CD8-positive, alpha-beta memory T cell (primary cell): ENCODE measurements at regions not wholly inside any gene's neighbourhood (a gene's known extent, or its start where the extent isn't known, plus 50 kb on each side); places are given as distances from the start of the nearest gene placed in this dataset.
A peak's percentile ranks its signal among the peaks of the same experiment; 100 is the strongest.

Experiments
- CTCF ChIA-PET: fragments of 350-600 bp; sonication (Branson Sonifier 250); formaldehyde crosslinking; loops from one replicate; lab custom pipeline; 2021; ENCODE audit warnings: antibody characterized with exemption; lab: Charles Lee
- POLR2A ChIA-PET: fragments of 350-600 bp; sonication (Branson Sonifier 250); formaldehyde crosslinking; loops from one replicate; lab custom pipeline; 2021; ENCODE audit warnings: antibody characterized with exemption; lab: Charles Lee
- DNase-seq, 5 donors: peaks; one replicate each; pipeline versions ENCODE4 v3.0.0 to v3.0.0-alpha.2; 2020 to 2022; ENCODE audit warnings: mixed read lengths in 1 of 5
- H3K27ac ChIP-seq: one replicate; pipeline ENCODE4 v1.7.0; 2013; ENCODE audit warnings: low read depth, mild to moderate bottlenecking, low read length, moderate library complexity
- H3K27me3 ChIP-seq: 2 replicates; pipeline ENCODE4 v1.7.0; 2013; ENCODE audit warnings: low read length, mild to moderate bottlenecking; ENCODE audit not compliant: insufficient read depth, poor library complexity, severe bottlenecking
- H3K36me3 ChIP-seq: 2 replicates; pipeline ENCODE4 v1.7.0; 2013; ENCODE audit warnings: mild to moderate bottlenecking, low read length, moderate library complexity; ENCODE audit not compliant: insufficient read depth
- H3K4me1 ChIP-seq: 2 replicates; pipeline ENCODE4 v1.7.0; 2013; ENCODE audit warnings: mild to moderate bottlenecking, low read length, moderate library complexity; ENCODE audit not compliant: insufficient read depth
- H3K4me3 ChIP-seq: 2 replicates; pipeline ENCODE4 v1.7.0; 2013; ENCODE audit warnings: mild to moderate bottlenecking, low read length
- H3K9me3 ChIP-seq: 2 replicates; pipeline ENCODE4 v1.7.0; 2013; ENCODE audit warnings: mild to moderate bottlenecking, low read length
- H3K27ac Mint-ChIP-seq, 8 donors: one replicate each; pipeline ENCODE4 v1.8.0; 2020 to 2021; ENCODE audit warnings: mixed read lengths in 8 of 8, mild to moderate bottlenecking in 6 of 8, inconsistent platforms in 3 of 8, moderate library complexity in 3 of 8
- H3K27me3 Mint-ChIP-seq, 2 donors: one replicate each; pipeline ENCODE4 v1.8.0; 2020 to 2021; ENCODE audit warnings: mixed read lengths in 2 of 2, mild to moderate bottlenecking in 1 of 2, moderate library complexity in 1 of 2
- H3K36me3 Mint-ChIP-seq, 3 donors: one replicate each; pipeline ENCODE4 v1.8.0; 2020 to 2021; ENCODE audit warnings: mixed read lengths in 3 of 3, inconsistent platforms in 1 of 3, mild to moderate bottlenecking in 1 of 3
- H3K4me1 Mint-ChIP-seq, 3 donors: one replicate each; pipeline ENCODE4 v1.8.0; 2020 to 2021; ENCODE audit warnings: mixed read lengths in 3 of 3, inconsistent platforms in 1 of 3, mild to moderate bottlenecking in 1 of 3
- H3K4me3 Mint-ChIP-seq, 7 donors: one replicate each; pipeline ENCODE4 v1.8.0; 2020 to 2021; ENCODE audit warnings: mixed read lengths in 7 of 7, mild to moderate bottlenecking in 6 of 7, moderate library complexity in 4 of 7, inconsistent platforms in 2 of 7
- H3K9me3 Mint-ChIP-seq, 5 donors: one replicate each; pipeline ENCODE4 v1.8.0; 2020 to 2022; ENCODE audit warnings: mixed read lengths in 5 of 5, mild to moderate bottlenecking in 3 of 5, moderate library complexity in 2 of 5, inconsistent platforms in 1 of 5

DNA sequence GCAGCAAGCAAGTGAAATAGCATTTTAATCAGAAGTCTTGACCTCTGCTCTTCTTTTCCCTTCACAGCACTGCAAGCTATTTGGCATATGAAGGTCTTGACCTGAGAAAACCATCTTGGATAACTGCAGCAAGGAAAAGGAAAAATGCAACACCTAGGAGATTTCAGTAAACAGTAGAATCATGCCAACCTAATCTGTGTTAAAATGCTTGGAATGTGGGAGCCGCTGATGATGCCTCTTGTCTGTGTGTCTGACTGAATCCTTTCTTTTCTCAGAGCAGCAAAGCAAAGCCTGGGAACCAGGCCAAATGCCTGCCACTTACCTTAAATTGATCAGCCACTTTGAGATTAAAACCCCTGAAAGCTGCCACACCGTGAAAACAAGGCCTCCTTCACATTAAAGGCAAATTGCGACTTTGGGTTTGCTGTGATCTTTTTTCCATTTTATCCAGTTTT is 80.4 kb upstream of the CDK6 start:
- Histone ChIP-seq H3K27ac (no peak overlapping the region), H3K4me1 (no peaks in the 10 kb centered on the region), H3K4me3 (no peak overlapping the region), H3K36me3 (no peaks in the 10 kb centered on the region), H3K27me3 (no peaks in the 10 kb centered on the region), H3K9me3 (no peaks in the 10 kb centered on the region)
- ChIA-PET CTCF (no interaction called here), POLR2A (no interaction called here)
- Mint-ChIP-seq H3K4me1 (no peaks in the 10 kb centered on the region), H3K27me3 (no peaks in the 10 kb centered on the region), H3K27ac (no peak overlapping the region), H3K9me3 (no peaks in the 10 kb centered on the region), H3K36me3 (no peaks in the 10 kb centered on the region), H3K4me3 (no peak overlapping the region)
- DNase-seq, result no peak

- POLR2A ChIA-PET, result no interaction called here
- Mint-ChIP-seq H3K36me3 (no peaks in the 10 kb centered on the region), H3K4me1 (no peaks in the 10 kb centered on the region), H3K9me3 (no peaks in the 10 kb centered on the region), H3K27ac (no peak overlapping the region), H3K4me3 (no peak overlapping the region), H3K27me3 (no peaks in the 10 kb centered on the region)
- Histone ChIP-seq H3K27ac (no peak overlapping the region), H3K4me1 (no peaks in the 10 kb centered on the region), H3K27me3 (no peaks in the 10 kb centered on the region), H3K4me3 (no peak overlapping the region), H3K9me3 (no peaks in the 10 kb centered on the region), H3K36me3 (no peaks in the 10 kb centered on the region)
- no peak for DNase-seq
- CTCF ChIA-PET, result no interaction called here
Observed at GRCh38 chr7:92915348-92915747, 79.0 kb upstream of the CDK6 start.

- CTCF ChIA-PET, result no interaction called here
- Histone ChIP-seq H3K27me3 (no peaks in the 10 kb centered on the region), H3K4me3 (no peak overlapping the region), H3K9me3 (no peaks in the 10 kb centered on the region), H3K27ac (no peak overlapping the region), H3K36me3 (no peaks in the 10 kb centered on the region), H3K4me1 (no peaks in the 10 kb centered on the region)
- H3K36me3 Mint-ChIP-seq, result no peaks in the 10 kb centered on the region
- H3K27ac Mint-ChIP-seq, result no peak overlapping the region
- no peaks in the 10 kb centered on the region for H3K27me3 Mint-ChIP-seq
- H3K4me1 Mint-ChIP-seq, result no peaks in the 10 kb centered on the region
- no peak for DNase-seq
- H3K4me3 Mint-ChIP-seq, result no peak overlapping the region
- POLR2A ChIA-PET, result no interaction called here
- H3K9me3 Mint-ChIP-seq, result no peaks in the 10 kb centered on the region
Observed at GRCh38 chr7:92914645-92915044, 78.3 kb upstream of the CDK6 start.

DNA sequence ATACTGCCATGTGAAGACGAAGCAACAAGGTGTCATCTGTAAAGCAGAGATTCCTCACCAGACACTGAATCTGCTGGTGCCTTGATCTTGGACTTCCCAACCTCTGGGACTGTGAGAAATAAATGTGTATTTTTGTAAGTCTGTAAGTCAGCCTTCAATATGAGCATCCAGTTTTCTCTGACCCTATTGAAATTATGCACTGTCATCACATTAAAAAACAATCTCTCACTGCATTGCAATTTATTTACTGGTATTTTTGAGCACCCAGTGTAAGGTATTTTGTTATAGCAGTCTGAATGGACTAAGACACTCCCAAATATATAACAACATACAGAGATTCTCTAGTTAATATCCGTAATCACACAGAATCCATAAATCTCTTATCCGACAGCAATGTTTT is 77.5 kb upstream of the CDK6 start:
- Histone ChIP-seq H3K9me3 (no peaks in the 10 kb centered on the region), H3K36me3 (no peaks in the 10 kb centered on the region), H3K4me3 (no peak overlapping the region), H3K4me1 (no peaks in the 10 kb centered on the region), H3K27me3 (no peaks in the 10 kb centered on the region), H3K27ac (no peak overlapping the region)
- Mint-ChIP-seq H3K27ac (no peak overlapping the region), H3K4me1 (no peaks in the 10 kb centered on the region), H3K27me3 (no peaks in the 10 kb centered on the region), H3K4me3 (no peak overlapping the region), H3K9me3 (no peaks in the 10 kb centered on the region), H3K36me3 (no peaks in the 10 kb centered on the region)
- POLR2A ChIA-PET, result no interaction called here
- no peak for DNase-seq
- CTCF ChIA-PET, result no interaction called here

- no peak overlapping the region for H3K27ac Mint-ChIP-seq
- no peaks in the 10 kb centered on the region for H3K27me3 Mint-ChIP-seq
- ChIA-PET CTCF (no interaction called here), POLR2A (no interaction called here)
- Histone ChIP-seq H3K9me3 (no peaks in the 10 kb centered on the region), H3K27me3 (no peaks in the 10 kb centered on the region), H3K4me3 (no peak overlapping the region), H3K27ac (no peak overlapping the region), H3K4me1 (no peaks in the 10 kb centered on the region), H3K36me3 (no peaks in the 10 kb centered on the region)
- no peak for DNase-seq
- H3K4me1 Mint-ChIP-seq, result no peaks in the 10 kb centered on the region
- H3K4me3 Mint-ChIP-seq, result no peak overlapping the region
- H3K36me3 Mint-ChIP-seq, result no peaks in the 10 kb centered on the region
- no peaks in the 10 kb centered on the region for H3K9me3 Mint-ChIP-seq
Observed at GRCh38 chr7:92910976-92911375, 74.6 kb upstream of the CDK6 start.

- no peak overlapping the region for H3K4me3 Mint-ChIP-seq
- H3K27me3 Mint-ChIP-seq, result no peaks in the 10 kb centered on the region
- H3K4me1 ChIP-seq, result peaks cover 2% of the 10 kb centered on the region
- peaks cover 3% of the 10 kb centered on the region in 3 donors for H3K4me1 Mint-ChIP-seq
- no peaks in the 10 kb centered on the region for H3K9me3 ChIP-seq
- ChIA-PET CTCF (no interaction called here), POLR2A (no interaction called here)
- no peaks in the 10 kb centered on the region for H3K36me3 ChIP-seq
- no peak for DNase-seq
- H3K36me3 Mint-ChIP-seq, result no peaks in the 10 kb centered on the region
- no peaks in the 10 kb centered on the region for H3K27me3 ChIP-seq
- no peak overlapping the region for H3K27ac ChIP-seq
- no peaks in the 10 kb centered on the region for H3K9me3 Mint-ChIP-seq
- H3K4me3 ChIP-seq, result no peak overlapping the region
- H3K27ac Mint-ChIP-seq, result no peak overlapping the region
Observed at GRCh38 chr7:92909686-92910475, 73.5 kb upstream of the CDK6 start.

DNA sequence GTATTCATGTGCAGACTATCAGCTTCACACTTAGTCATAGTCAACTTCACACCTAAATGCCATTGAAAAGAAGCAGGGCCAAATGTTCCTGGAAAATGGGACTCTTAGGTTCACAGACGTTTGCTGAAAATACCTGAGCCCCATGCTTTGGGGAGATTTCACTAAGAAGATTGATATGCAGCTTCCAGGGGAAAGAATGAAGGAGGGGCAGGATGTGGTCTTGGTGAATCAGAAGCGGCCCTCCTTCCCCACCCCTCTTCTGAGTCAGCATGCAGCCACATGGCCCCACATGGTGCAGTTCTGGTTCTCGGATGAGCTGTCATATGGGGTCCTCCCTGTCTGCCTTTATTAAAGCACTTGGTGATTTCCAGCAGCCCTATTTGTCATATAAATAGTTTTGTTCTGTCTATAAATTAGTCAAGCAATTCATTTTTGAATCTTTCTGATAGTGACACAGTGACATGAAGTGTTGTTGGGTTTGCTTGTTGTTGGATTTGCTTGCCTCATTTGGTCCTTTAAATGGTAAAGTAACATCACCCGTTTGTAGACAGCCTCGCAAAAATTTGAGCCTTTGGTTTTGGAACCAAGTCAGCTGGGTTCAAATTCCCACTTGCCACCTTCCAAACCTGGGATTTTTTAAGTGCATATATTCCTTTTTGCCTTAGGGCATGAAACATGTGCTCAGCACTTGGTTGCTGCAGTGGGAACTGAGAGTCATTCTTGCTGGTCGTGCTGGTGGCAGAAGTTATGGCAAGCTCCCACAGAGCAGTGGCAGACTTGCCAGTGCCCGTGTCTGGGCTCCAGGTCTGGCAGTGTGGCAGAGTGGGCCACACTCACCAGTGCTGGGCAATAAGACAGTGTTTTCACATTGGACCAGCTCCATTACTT is 68.1 kb upstream of the CDK6 start:
- Histone ChIP-seq H3K9me3 (no peaks in the 10 kb centered on the region), H3K36me3 (no peaks in the 10 kb centered on the region), H3K27me3 (no peaks in the 10 kb centered on the region), H3K4me1 (peaks cover 11% of the 10 kb centered on the region), H3K4me3 (no peak overlapping the region), H3K27ac (no peak overlapping the region)
- Mint-ChIP-seq H3K27me3 (peaks cover 3 to 4% of the 10 kb centered on the region in 2 donors), H3K36me3 (no peaks in the 10 kb centered on the region), H3K4me3 (peak overlapping the region in 4 of 7 donors; percentile 19 to 81 (median 50)), H3K4me1 (peaks cover 19 to 28% (median 27%) of the 10 kb centered on the region in 3 donors), H3K9me3 (peaks cover 0 to 3% (median 0%) of the 10 kb centered on the region in 5 donors), H3K27ac (peak overlapping the region in 3 of 8 donors; percentile 33 to 84 (median 70))
- POLR2A ChIA-PET, result interaction anchor here (0.5 kb wide), 1 partner anchor 39 kb away, joined by 3 read pairs; no protein-coding TSS in a partner anchor
- DNase-seq, result peak; percentile 42 to 89 (median 59)
- CTCF ChIA-PET, result interaction anchor here (0.5 to 1.4 kb wide), 2 partner anchors 72 to 149 kb away, joined by 4 to 5 read pairs; no protein-coding TSS in a partner anchor

DNA sequence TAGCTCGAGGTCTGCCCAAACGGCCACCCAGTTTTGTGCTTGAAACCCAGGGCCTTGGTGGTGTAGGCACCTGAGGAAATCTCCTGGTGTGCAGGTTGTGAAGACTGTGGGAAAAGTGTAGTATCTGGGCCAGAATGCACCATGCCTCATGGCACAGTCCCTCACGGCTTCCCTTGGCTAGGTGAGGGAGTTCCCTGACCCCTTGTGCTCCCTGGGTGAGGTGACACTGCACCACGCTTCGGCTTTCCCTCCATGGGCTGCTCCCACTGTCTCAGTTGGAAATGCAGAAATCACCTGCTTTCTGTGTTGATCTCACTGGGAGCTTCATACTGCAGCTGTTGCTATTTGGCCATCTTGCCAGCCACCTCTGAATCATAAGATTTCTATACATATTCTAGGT is 62.4 kb upstream of the CDK6 start:
- ChIA-PET POLR2A (no interaction called here), CTCF (no interaction called here)
- H3K27me3 ChIP-seq, result no peaks in the 10 kb centered on the region
- H3K4me1 ChIP-seq, result no peaks in the 10 kb centered on the region
- no peaks in the 10 kb centered on the region for H3K9me3 ChIP-seq
- DNase-seq, result no peak
- H3K27ac ChIP-seq, result no peak overlapping the region
- H3K4me3 Mint-ChIP-seq, result no peak overlapping the region
- H3K4me1 Mint-ChIP-seq, result peaks cover 6 to 13% (median 13%) of the 10 kb centered on the region in 3 donors
- H3K9me3 Mint-ChIP-seq, result peaks cover 14 to 24% (median 18%) of the 10 kb centered on the region in 5 donors
- no peaks in the 10 kb centered on the region for H3K36me3 ChIP-seq
- H3K27me3 Mint-ChIP-seq, result peaks cover 7 to 14% of the 10 kb centered on the region in 2 donors
- no peak overlapping the region for H3K4me3 ChIP-seq
- H3K36me3 Mint-ChIP-seq, result peaks cover 0 to 38% (median 5%) of the 10 kb centered on the region in 3 donors
- no peak overlapping the region for H3K27ac Mint-ChIP-seq
